ENCODE measurements at regions not wholly inside any gene's neighbourhood (a gene's known extent, or its start where the extent isn't known, plus 50 kb on each side); places are given as distances from the start of the nearest gene placed in this dataset.

- DNase-seq: no peak
- Mint-ChIP-seq H3K4me3 (no peak overlapping the region), H3K27me3 (no peaks in the 10 kb centered on the region), H3K27ac (peak overlapping the region; percentile 72 to 86), H3K9me3 (peaks cover 0 to 11% of the 10 kb centered on the region in 2 donors), H3K4me1 (peaks cover 39% of the 10 kb centered on the region)
- no peak for ATAC-seq
These were observed 192.9 kb upstream of the NUDT4 start for GRCh38 chr12:93184672-93185368.

GRCh38 chr12:93185369-93185741 lies 192.4 kb upstream of the NUDT4 start:
- ATAC-seq (no peak), DNase-seq (no peak)
- Mint-ChIP-seq H3K9me3 (peaks cover 0 to 11% of the 10 kb centered on the region in 2 donors), H3K27ac (no peak overlapping the region), H3K4me3 (no peak overlapping the region), H3K4me1 (peaks cover 39% of the 10 kb centered on the region), H3K27me3 (no peaks in the 10 kb centered on the region)

DNA sequence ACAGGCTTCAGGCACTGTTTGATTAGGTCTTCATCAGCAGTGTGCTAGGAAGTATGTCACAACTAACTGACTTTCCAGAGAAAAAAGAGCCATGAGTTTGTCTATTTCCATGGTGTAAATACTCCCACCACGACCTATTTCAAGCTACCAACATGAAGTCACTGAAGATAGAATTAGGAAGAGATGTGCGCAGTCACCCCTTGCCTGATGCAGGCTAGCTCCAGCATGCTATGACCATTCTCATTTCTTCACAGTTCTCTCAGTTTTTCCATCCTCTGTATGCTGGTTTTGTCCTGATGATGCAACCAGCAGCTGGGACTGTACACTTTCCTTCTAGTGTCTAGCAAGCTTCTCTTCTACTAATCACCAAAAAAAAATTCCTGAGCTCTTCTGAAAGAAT lies 191.6 kb upstream of the NUDT4 start:
- DNase-seq: no peak
- ATAC-seq: no peak
- Mint-ChIP-seq H3K27ac (no peak overlapping the region), H3K4me1 (peaks cover 32% of the 10 kb centered on the region), H3K9me3 (peaks cover 0 to 11% of the 10 kb centered on the region in 2 donors), H3K27me3 (no peaks in the 10 kb centered on the region), H3K4me3 (no peak overlapping the region)

- ATAC-seq (no peak), DNase-seq (no peak)
- Mint-ChIP-seq H3K4me1 (peaks cover 28% of the 10 kb centered on the region), H3K4me3 (no peak overlapping the region), H3K27me3 (no peaks in the 10 kb centered on the region), H3K27ac (no peak overlapping the region), H3K9me3 (peaks cover 0 to 11% of the 10 kb centered on the region in 2 donors)
These were observed 191.1 kb upstream of the NUDT4 start for GRCh38 chr12:93186621-93187020.

GRCh38 chr12:93191423-93191822 lies 186.3 kb upstream of the NUDT4 start:
- DNase-seq (no peak), ATAC-seq (no peak)
- Mint-ChIP-seq H3K27me3 (no peaks in the 10 kb centered on the region), H3K4me1 (peaks cover 2% of the 10 kb centered on the region), H3K9me3 (peaks cover 7 to 17% of the 10 kb centered on the region in 2 donors), H3K4me3 (no peak overlapping the region), H3K27ac (no peak overlapping the region)

GRCh38 chr12:93191956-93192355 lies 185.8 kb upstream of the NUDT4 start:
- no peak for DNase-seq
- no peaks in the 10 kb centered on the region for H3K27me3 Mint-ChIP-seq
- H3K4me1 Mint-ChIP-seq: no peaks in the 10 kb centered on the region
- no peak overlapping the region for H3K4me3 Mint-ChIP-seq
- no peak for ATAC-seq
- no peak overlapping the region for H3K27ac Mint-ChIP-seq
- peaks cover 7 to 17% of the 10 kb centered on the region in 2 donors for H3K9me3 Mint-ChIP-seq

GRCh38 chr12:93192878-93193277 lies 184.8 kb upstream of the NUDT4 start:
- ATAC-seq (no peak), DNase-seq (no peak)
- Mint-ChIP-seq H3K9me3 (peaks cover 7 to 17% of the 10 kb centered on the region in 2 donors), H3K27ac (no peak overlapping the region), H3K4me1 (no peaks in the 10 kb centered on the region), H3K27me3 (no peaks in the 10 kb centered on the region), H3K4me3 (no peak overlapping the region)

- no peak for ATAC-seq
- H3K9me3 Mint-ChIP-seq: peaks cover 7 to 17% of the 10 kb centered on the region in 2 donors
- no peak for DNase-seq
- peaks cover 4% of the 10 kb centered on the region for H3K4me1 Mint-ChIP-seq
- H3K4me3 Mint-ChIP-seq: no peak overlapping the region
- no peaks in the 10 kb centered on the region for H3K27me3 Mint-ChIP-seq
- no peak overlapping the region for H3K27ac Mint-ChIP-seq
These were observed 182.2 kb upstream of the NUDT4 start for GRCh38 chr12:93195511-93195910.

- no peak overlapping the region for H3K4me3 Mint-ChIP-seq
- H3K9me3 Mint-ChIP-seq: peaks cover 7 to 14% of the 10 kb centered on the region in 2 donors
- ATAC-seq: no peak
- H3K27me3 Mint-ChIP-seq: no peaks in the 10 kb centered on the region
- DNase-seq: no peak
- peaks cover 7% of the 10 kb centered on the region for H3K4me1 Mint-ChIP-seq
- no peak overlapping the region for H3K27ac Mint-ChIP-seq
These were observed 180.6 kb upstream of the NUDT4 start for GRCh38 chr12:93197067-93197593.

GRCh38 chr12:93198086-93198485 lies 179.6 kb upstream of the NUDT4 start:
- DNase-seq (no peak), ATAC-seq (no peak)
- H3K27me3 Mint-ChIP-seq: no peaks in the 10 kb centered on the region

GRCh38 chr12:93199831-93200236 lies 177.9 kb upstream of the NUDT4 start:
- DNase-seq (no peak), ATAC-seq (no peak)
- H3K27ac Mint-ChIP-seq: no peak overlapping the region
- peaks cover 7% of the 10 kb centered on the region for H3K4me1 Mint-ChIP-seq
- H3K9me3 Mint-ChIP-seq: no peaks in the 10 kb centered on the region
- H3K4me3 Mint-ChIP-seq: no peak overlapping the region
- H3K27me3 Mint-ChIP-seq: no peaks in the 10 kb centered on the region

More at GRCh38 chr12:93198086-93198485, 179.6 kb upstream of the NUDT4 start:
- no peak overlapping the region for H3K4me3 Mint-ChIP-seq
- H3K27ac Mint-ChIP-seq: no peak overlapping the region
- peaks cover 7% of the 10 kb centered on the region for H3K4me1 Mint-ChIP-seq
- H3K9me3 Mint-ChIP-seq: peaks cover 7 to 8% of the 10 kb centered on the region in 2 donors

- H3K4me1 Mint-ChIP-seq: peaks cover 7% of the 10 kb centered on the region
- H3K9me3 Mint-ChIP-seq: no peaks in the 10 kb centered on the region
- ATAC-seq: no peak
- H3K4me3 Mint-ChIP-seq: no peak overlapping the region
- no peaks in the 10 kb centered on the region for H3K27me3 Mint-ChIP-seq
- no peak for DNase-seq
- H3K27ac Mint-ChIP-seq: peak overlapping the region in 1 of 2 donors; percentile 60
These were observed 177.3 kb upstream of the NUDT4 start for GRCh38 chr12:93200291-93200917.

DNA sequence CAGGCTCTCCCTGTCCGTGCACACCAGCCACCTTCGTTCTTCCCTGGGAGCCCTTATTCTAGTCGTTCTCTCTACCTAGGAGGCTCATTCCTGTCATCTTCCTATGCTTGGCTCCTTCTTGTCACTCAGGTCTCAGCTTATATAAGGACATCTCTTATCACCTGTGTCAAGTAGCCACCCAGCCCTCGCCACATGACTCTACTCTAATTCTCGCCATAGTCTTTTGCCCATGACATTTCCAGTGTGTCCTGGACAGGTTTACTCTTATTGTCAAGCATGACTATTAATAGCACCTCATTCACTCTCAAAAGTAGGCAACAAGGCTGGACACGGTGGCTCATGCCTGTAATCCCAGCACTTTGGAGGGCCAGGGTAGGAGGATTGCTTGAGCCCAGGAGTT lies 175.7 kb upstream of the NUDT4 start:
- H3K27me3 Mint-ChIP-seq: no peaks in the 10 kb centered on the region
- DNase-seq: no peak
- ATAC-seq: no peak
- H3K27ac Mint-ChIP-seq: no peak overlapping the region
- no peak overlapping the region for H3K4me3 Mint-ChIP-seq
- H3K4me1 Mint-ChIP-seq: peaks cover 7% of the 10 kb centered on the region
- H3K9me3 Mint-ChIP-seq: no peaks in the 10 kb centered on the region

GRCh38 chr12:93202688-93203087 lies 175.0 kb upstream of the NUDT4 start:
- peaks cover 7% of the 10 kb centered on the region for H3K4me1 Mint-ChIP-seq
- H3K27me3 Mint-ChIP-seq: no peaks in the 10 kb centered on the region
- H3K27ac Mint-ChIP-seq: peak overlapping the region in 1 of 2 donors; percentile 57
- no peak overlapping the region for H3K4me3 Mint-ChIP-seq
- no peak for DNase-seq
- no peaks in the 10 kb centered on the region for H3K9me3 Mint-ChIP-seq
- ATAC-seq: no peak

DNA sequence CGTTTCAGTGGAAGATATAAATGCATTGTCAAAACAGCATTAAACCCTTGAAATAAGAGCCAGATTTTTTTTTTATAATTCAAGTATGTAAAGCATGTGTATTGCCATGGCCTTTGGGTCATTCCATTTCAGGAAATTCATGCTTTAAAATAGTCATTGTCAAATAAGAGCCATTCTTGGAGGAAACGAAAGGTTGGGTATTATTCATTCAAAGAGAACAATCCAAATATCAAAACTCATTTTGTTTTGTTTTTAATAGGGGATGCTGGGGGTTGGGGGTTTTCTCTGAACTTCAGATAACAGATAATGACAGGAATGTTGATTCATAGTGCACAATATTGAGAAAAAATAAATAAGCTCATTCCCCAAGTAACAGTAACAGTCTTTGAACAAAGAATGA lies 174.4 kb upstream of the NUDT4 start:
- Mint-ChIP-seq H3K4me1 (peaks cover 7% of the 10 kb centered on the region), H3K27ac (no peak overlapping the region), H3K9me3 (no peaks in the 10 kb centered on the region), H3K4me3 (no peak overlapping the region), H3K27me3 (no peaks in the 10 kb centered on the region)
- DNase-seq (no peak), ATAC-seq (no peak)

- ATAC-seq (no peak), DNase-seq (no peak)
- Mint-ChIP-seq H3K27me3 (no peaks in the 10 kb centered on the region), H3K4me1 (peaks cover 7% of the 10 kb centered on the region), H3K9me3 (no peaks in the 10 kb centered on the region), H3K4me3 (no peak overlapping the region), H3K27ac (no peak overlapping the region)
These were observed 172.8 kb upstream of the NUDT4 start for GRCh38 chr12:93204896-93205295.

All from stimulated activated naive CD8-positive, alpha-beta T cell treated with anti-CD3 and anti-CD28 coated beads, Interleukin-15, amount 100 ng/mL, for 72 hours (primary cell).